Endothelial cell of umbilical vein (primary cell): ENCODE measurements at regions not wholly inside any gene's neighbourhood (a gene's known extent, or its start where the extent isn't known, plus 50 kb on each side); places are given as distances from the start of the nearest gene placed in this dataset.

Source experiments
- BruUV-seq: library from RNA; stranded (reverse); fragments of 400-500 nt; replicated peaks from 2 replicates; lab custom pipeline; 2021; lab: Mats Ljungman, UMichigan
- CTCF ChIA-PET: fragments of 300-600, 350-600 bp; sonication (Branson Sonifier 250); formaldehyde crosslinking; loops from one replicate; lab custom pipeline; 2021; ENCODE audit warnings: antibody characterized with exemption, inconsistent platforms; lab: Charles Lee
- POLR2A ChIA-PET: fragments of 300-600, 350-600 bp; sonication (Branson Sonifier 250); formaldehyde crosslinking; loops from one replicate; lab custom pipeline; 2021; ENCODE audit warnings: antibody characterized with exemption, inconsistent platforms; lab: Charles Lee
- DNase-seq: peaks from one replicate; pipeline ENCODE4 v3.0.0-alpha.2; 2011; ENCODE audit warnings: low read depth, low spot score
- FAIRE-seq: peaks from 2 replicates; lab custom pipeline; 2011; peaks lifted over from hg19 to GRCh38; lab: Jason Lieb, UNC
- H2AFZ ChIP-seq: 2 replicates; pipeline ENCODE4 v1.6.0; 2012; ENCODE audit warnings: low read depth, low read length, control low read depth, inconsistent platforms
- H3K27ac ChIP-seq: 2 replicates; pipeline ENCODE4 v1.5.1; 2011; ENCODE audit warnings: low read depth, mild to moderate bottlenecking, control low read depth, low read length, moderate library complexity; ENCODE audit not compliant: insufficient read depth
- H3K27me3 ChIP-seq, 2 experiments: 2 replicates each; pipeline versions ENCODE4 v1.6.0 to v1.6.1; 2011; ENCODE audit warnings: low read length in 2 of 2, mixed read lengths in 1 of 2; ENCODE audit not compliant: control insufficient read depth in 2 of 2, insufficient read depth in 2 of 2
- H3K36me3 ChIP-seq, 2 experiments: 2 replicates in 1 of 2; 3 replicates in 1 of 2; pipeline ENCODE4 v1.5.1; 2011; ENCODE audit warnings: low read length in 2 of 2, mild to moderate bottlenecking in 1 of 2, moderate library complexity in 1 of 2; ENCODE audit not compliant: control insufficient read depth in 2 of 2, insufficient read depth in 2 of 2; ENCODE audit errors: extremely low read depth in 1 of 2
- H3K4me1 ChIP-seq: 3 replicates; pipeline ENCODE4 v1.5.1; 2011; ENCODE audit warnings: mild to moderate bottlenecking, low read length; ENCODE audit not compliant: control insufficient read depth, insufficient read depth; ENCODE audit errors: extremely low read depth
- H3K4me2 ChIP-seq: 2 replicates; pipeline ENCODE4 v1.6.1; 2011; ENCODE audit warnings: low read length, control low read depth, mixed read lengths; ENCODE audit not compliant: insufficient read depth
- H3K4me3 ChIP-seq, 3 experiments: fragments of 200-600 bp in 1 of 3; sonication (generic), shearing (Covaris generic) in 1 of 3; replicated peaks in 1 of 3; 2 replicates each; pipeline ENCODE4 v1.5.1; 2011 to 2016; ENCODE audit warnings: control low read depth in 3 of 3, low read length in 3 of 3, mild to moderate bottlenecking in 2 of 3, inconsistent platforms in 1 of 3, low read depth in 1 of 3, moderate library complexity in 1 of 3; ENCODE audit not compliant: insufficient read depth in 1 of 3
- H3K79me2 ChIP-seq: 2 replicates; pipeline ENCODE4 v1.6.0; 2012; ENCODE audit warnings: low read length, inconsistent platforms; ENCODE audit not compliant: control insufficient read depth, insufficient read depth
- H3K9ac ChIP-seq: replicated peaks from 2 replicates; pipeline ENCODE3; 2011; ENCODE audit warnings: low read length, control low read depth; ENCODE audit not compliant: insufficient read depth; ENCODE audit errors: extremely low read depth
- H3K9me1 ChIP-seq: replicated peaks from 3 replicates; pipeline ENCODE4 v1.6.0; 2011; ENCODE audit warnings: mild to moderate bottlenecking, low read length; ENCODE audit not compliant: control insufficient read depth, insufficient read depth; ENCODE audit errors: extremely low read depth
- H3K9me3 ChIP-seq: replicated peaks from 2 replicates; pipeline ENCODE4 v1.5.1; 2012; ENCODE audit warnings: low read length, inconsistent platforms; ENCODE audit not compliant: control insufficient read depth, insufficient read depth
- H4K20me1 ChIP-seq: replicated peaks from 2 replicates; pipeline ENCODE3; 2011; ENCODE audit warnings: mild to moderate bottlenecking, low read length; ENCODE audit not compliant: control insufficient read depth, insufficient read depth; ENCODE audit errors: extremely low read depth
- EZH2 ChIP-seq: IDR thresholded peaks from 2 replicates; pipeline ENCODE4 v1.6.1; 2012; ENCODE audit warnings: borderline replicate concordance, low read depth, mild to moderate bottlenecking, moderate library complexity, low read length, inconsistent platforms; ENCODE audit not compliant: severe bottlenecking
- GATA2 ChIP-seq: IDR thresholded peaks from 2 replicates; pipeline ENCODE4 v1.7.0; 2011; ENCODE audit warnings: low read depth, mild to moderate bottlenecking, moderate library complexity, mixed read lengths, low read length; ENCODE audit not compliant: insufficient read length, insufficient read depth
- JUN ChIP-seq: IDR thresholded peaks from 2 replicates; pipeline ENCODE4 v1.6.1; 2011; ENCODE audit warnings: borderline replicate concordance, low read depth; ENCODE audit not compliant: insufficient read length, insufficient read depth
- MYC ChIP-seq: IDR thresholded peaks from one replicate; pipeline ENCODE4 v1.6.1; 2011; ENCODE audit warnings: mild to moderate bottlenecking, low read depth, low read length
- POLR2A ChIP-seq: IDR thresholded peaks from 2 replicates; pipeline ENCODE4 v1.6.1; 2012; ENCODE audit warnings: low read depth, mild to moderate bottlenecking, control low read depth, low read length
- POLR2AphosphoS5 ChIP-seq: IDR thresholded peaks from 2 replicates; pipeline ENCODE4 v1.6.1; 2012; ENCODE audit warnings: low read depth, mild to moderate bottlenecking, control low read depth, low read length, moderate library complexity; ENCODE audit not compliant: insufficient read depth
- dilution Hi-C: fragments of 300-500 bp; cut with MboI; formaldehyde crosslinking; loops from one replicate; pipeline ENCODE4 v1.15.0; 2019; ENCODE audit warnings: low sequenced_read_pairs; ENCODE audit not compliant: extremely low pct_ligation_motif_present
- intact Hi-C: fragments of 100-400 bp; cut with micrococcal nuclease; formaldehyde crosslinking; loops from one replicate; pipeline ENCODE4 v1.10.0; 2022
- TF ChIP-seq, protein P1 (sequence below), 2 donors: IDR thresholded peaks; 1 replicate in 1 of 2; 2 replicates in 1 of 2; pipeline ENCODE4 v1.5.1; 2011; ENCODE audit warnings: low read length in 2 of 2, mild to moderate bottlenecking in 2 of 2, moderate library complexity in 2 of 2, control low read depth in 1 of 2, inconsistent platforms in 1 of 2, low read depth in 1 of 2; ENCODE audit not compliant: insufficient read depth in 1 of 2; ENCODE audit errors: extremely low read depth in 1 of 2
- TF ChIP-seq, protein P2 (sequence below): IDR thresholded peaks from 2 replicates; pipeline ENCODE4 v1.6.1; 2011; ENCODE audit not compliant: insufficient read depth, insufficient read length

- no peaks in the 10 kb centered on the region for H4K20me1 ChIP-seq
- H3K4me2 ChIP-seq, result no peak overlapping the region
- DNase-seq (no peak), FAIRE-seq (no peak)
- ChIA-PET POLR2A (no interaction called here), CTCF (no interaction called here)
- dilution Hi-C loops (no loop called here), intact Hi-C loops (no loop called here)
- BruUV-seq, result no TSS peak
- H3K79me2 ChIP-seq, result no peaks in the 10 kb centered on the region
- no peak overlapping the region for H3K4me3 ChIP-seq
- H3K27me3 ChIP-seq, result no peaks in the 10 kb centered on the region
- no peak overlapping the region for H2AFZ ChIP-seq
- H3K36me3 ChIP-seq, result no peaks in the 10 kb centered on the region
- H3K9ac ChIP-seq, result no peak overlapping the region
- no peaks in the 10 kb centered on the region for H3K9me3 ChIP-seq
- TF ChIP-seq POLR2A, result no peak
- no peak for TF ChIP-seq MYC
- TF ChIP-seq EZH2, result no peak
- TF ChIP-seq, protein P1, sequence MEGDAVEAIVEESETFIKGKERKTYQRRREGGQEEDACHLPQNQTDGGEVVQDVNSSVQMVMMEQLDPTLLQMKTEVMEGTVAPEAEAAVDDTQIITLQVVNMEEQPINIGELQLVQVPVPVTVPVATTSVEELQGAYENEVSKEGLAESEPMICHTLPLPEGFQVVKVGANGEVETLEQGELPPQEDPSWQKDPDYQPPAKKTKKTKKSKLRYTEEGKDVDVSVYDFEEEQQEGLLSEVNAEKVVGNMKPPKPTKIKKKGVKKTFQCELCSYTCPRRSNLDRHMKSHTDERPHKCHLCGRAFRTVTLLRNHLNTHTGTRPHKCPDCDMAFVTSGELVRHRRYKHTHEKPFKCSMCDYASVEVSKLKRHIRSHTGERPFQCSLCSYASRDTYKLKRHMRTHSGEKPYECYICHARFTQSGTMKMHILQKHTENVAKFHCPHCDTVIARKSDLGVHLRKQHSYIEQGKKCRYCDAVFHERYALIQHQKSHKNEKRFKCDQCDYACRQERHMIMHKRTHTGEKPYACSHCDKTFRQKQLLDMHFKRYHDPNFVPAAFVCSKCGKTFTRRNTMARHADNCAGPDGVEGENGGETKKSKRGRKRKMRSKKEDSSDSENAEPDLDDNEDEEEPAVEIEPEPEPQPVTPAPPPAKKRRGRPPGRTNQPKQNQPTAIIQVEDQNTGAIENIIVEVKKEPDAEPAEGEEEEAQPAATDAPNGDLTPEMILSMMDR (IDR thresholded peaks at IDR 0.05; ENCODE audit: extremely low read depth in 1 of 2, insufficient read depth in 1 of 2, low read depth in 1 of 2, low read length in 2 of 2), result no peak
- TF ChIP-seq, protein P2, sequence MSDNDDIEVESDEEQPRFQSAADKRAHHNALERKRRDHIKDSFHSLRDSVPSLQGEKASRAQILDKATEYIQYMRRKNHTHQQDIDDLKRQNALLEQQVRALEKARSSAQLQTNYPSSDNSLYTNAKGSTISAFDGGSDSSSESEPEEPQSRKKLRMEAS, result no peak
- no peaks in the 10 kb centered on the region for H3K9me1 ChIP-seq
- H3K27ac ChIP-seq, result no peak overlapping the region
- H3K4me1 ChIP-seq, result no peaks in the 10 kb centered on the region
Measured at GRCh38 chr7:106783286-106783685, 81.8 kb upstream of the PIK3CG start.

DNA sequence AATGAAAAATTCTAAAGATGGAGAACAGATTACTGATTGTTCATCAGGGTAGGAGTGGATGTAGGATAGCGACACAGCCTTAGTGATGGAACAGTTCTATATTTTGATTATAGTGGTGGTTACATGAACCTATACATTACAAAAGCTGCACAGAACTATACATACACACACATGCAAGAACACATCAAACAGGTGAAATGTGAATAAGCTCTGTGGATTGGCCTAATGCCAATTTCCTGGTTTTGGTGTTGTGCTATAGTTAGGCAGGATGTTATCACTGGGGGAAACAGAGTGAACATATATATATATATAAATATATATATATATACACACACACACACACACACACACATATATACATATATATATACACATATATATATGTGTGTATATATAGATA is 76.4 kb upstream of the PIK3CG start:
- Histone ChIP-seq H3K27ac (no peak overlapping the region), H3K4me2 (no peak overlapping the region), H3K79me2 (no peaks in the 10 kb centered on the region), H3K27me3 (no peaks in the 10 kb centered on the region), H3K36me3 (no peaks in the 10 kb centered on the region), H3K9ac (no peak overlapping the region), H3K9me1 (no peaks in the 10 kb centered on the region), H3K4me1 (no peaks in the 10 kb centered on the region), H3K9me3 (no peaks in the 10 kb centered on the region), H4K20me1 (no peaks in the 10 kb centered on the region), H3K4me3 (no peak overlapping the region), H2AFZ (no peak overlapping the region)
- no TSS peak for BruUV-seq
- DNase-seq, result no peak
- dilution Hi-C loops, result no loop called here
- intact Hi-C loops, result no loop called here
- ChIA-PET CTCF (interaction anchor here (1.3 to 1.7 kb wide), 2 partner anchors 13 to 52 kb away, joined by 4 to 9 read pairs; no protein-coding TSS in a partner anchor), POLR2A (no interaction called here)
- TF ChIP-seq, protein P1 (IDR thresholded peaks at IDR 0.05; ENCODE audit: extremely low read depth in 1 of 2, insufficient read depth in 1 of 2, low read depth in 1 of 2, low read length in 2 of 2), result no peak
- TF ChIP-seq, protein P2, result no peak
- TF ChIP-seq GATA2, result no peak
- no peak for TF ChIP-seq JUN
- no peak for TF ChIP-seq MYC
- no peak for TF ChIP-seq POLR2AphosphoS5
- FAIRE-seq, result no peak
